GM19324 (cell line): ENCODE measurements at regions not wholly inside any gene's neighbourhood (a gene's known extent, or its start where the extent isn't known, plus 50 kb on each side); places are given as distances from the start of the nearest gene placed in this dataset.

Source experiments
- ATAC-seq: cut with Tn5 transposase; IDR thresholded peaks from one replicate; pipeline ENCODE4 v1.9.1; 2021; ENCODE audit warnings: mild to moderate bottlenecking, moderate library complexity; ENCODE audit not compliant: unreplicated experiment, low FRiP score

DNA sequence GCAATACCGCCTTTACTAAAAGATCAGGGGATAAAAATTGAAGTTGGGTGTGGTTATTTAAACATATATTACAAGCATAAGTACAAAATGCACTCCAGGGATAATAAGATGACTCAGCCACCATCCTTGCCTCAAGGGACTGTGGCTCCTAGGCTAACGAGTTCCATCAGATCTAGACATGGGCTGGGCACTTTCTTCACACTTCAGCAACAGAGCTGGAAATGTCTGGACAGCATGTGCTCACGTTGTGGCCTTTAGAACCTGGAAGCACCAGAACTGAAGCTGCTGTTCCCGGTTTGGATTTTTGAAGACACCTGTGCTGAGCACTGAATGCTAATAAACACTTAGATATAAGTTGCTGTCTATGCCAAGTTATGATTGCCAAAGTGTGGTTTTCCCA lies 384.2 kb upstream of the SALL3 start:
- no peak for ATAC-seq

DNA sequence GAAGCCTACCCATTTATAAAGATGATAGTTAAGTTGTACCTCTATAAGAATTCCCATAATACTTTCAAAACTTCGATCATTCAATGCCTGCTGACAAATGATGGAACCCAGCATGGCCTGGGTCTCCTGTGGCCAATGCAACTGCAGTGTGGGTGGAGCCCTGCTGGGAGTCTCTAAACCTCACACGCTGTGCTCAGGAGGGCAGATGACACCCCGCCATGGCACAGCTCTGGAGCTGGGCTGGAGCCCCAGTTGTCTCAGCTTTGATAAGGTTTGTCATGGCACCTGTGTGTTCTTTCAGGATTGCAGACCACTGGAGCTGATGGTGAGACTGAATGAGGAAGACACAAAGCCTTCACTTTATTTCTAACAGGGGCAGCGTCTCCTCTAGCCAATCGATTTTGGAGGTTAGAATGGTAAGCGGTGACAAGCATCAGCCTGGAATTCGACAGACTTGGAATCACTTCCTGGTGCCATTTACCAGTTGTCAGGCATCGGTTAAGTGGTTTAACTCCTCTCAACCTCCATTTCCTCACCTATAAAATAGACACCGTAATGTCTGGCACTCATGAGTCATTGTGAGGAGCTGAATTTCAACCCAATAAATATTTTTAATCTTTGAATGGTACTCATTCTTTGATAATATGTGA lies 383.6 kb upstream of the SALL3 start:
- ATAC-seq: no peak

DNA sequence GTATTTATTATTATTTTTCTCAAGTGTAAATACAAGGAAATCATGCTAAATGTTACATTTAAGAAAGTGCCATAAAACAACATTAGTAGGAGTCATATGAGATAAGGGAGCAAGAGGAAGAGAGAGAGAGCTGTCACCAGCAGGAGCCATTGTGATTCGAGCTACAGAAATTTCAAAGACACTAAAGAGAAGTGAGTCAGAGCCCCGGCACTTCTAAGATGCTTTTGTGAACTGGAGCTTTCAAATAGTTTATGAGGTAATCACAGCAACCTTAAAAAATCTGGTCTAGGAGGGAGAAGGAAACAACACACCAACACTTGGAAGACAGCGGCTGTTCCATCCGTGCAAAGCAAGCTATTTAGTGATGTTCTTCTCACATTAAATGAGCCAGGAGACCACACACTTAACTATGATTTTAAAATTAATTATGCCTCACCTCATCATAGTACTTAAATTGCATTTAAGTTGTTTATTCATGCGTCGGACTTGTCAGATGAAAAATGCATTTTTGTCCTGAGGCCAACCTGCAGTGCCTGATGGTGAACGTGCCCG lies 382.7 kb upstream of the SALL3 start:
- ATAC-seq: no peak

DNA sequence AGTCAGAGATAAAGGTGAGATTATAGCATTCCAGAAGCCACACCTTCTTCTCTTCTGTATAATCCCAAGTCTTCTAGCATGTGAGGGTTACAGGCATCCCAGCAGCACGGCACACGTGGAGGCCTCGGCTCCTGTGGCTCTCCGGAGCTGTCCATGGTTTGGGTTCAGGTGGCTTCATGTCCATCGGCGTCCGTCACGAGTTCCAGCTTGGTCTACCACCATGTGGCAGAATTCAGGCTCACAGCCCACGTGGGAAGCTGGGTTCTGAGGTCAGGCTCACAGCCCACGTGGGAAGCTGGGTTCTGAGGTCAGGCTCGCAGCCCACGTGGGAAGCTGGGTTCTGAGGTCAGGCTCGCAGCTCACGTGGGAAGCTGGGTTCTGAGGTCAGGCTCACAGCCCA lies 378.3 kb upstream of the SALL3 start:
- ATAC-seq: no peak

DNA sequence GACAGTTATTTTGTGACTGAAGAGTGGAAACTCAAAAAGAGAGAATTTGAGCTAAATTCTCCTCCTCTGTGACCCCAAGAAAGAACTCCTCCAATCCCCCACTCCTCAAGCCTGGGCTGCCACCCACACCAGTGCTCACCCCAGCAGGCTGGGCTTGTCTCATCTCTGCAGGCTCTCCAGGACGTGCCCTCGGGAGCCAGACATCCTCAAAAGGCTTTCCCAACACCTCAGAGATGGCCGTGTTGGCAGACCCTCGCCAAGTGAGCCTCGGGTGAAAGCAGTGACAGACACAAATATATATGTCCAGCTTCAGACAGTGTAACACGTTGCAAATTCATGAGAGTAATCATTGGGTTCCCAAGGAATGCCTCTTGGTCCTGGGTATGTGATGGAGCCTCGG lies 377.7 kb upstream of the SALL3 start:
- ATAC-seq: no peak

DNA sequence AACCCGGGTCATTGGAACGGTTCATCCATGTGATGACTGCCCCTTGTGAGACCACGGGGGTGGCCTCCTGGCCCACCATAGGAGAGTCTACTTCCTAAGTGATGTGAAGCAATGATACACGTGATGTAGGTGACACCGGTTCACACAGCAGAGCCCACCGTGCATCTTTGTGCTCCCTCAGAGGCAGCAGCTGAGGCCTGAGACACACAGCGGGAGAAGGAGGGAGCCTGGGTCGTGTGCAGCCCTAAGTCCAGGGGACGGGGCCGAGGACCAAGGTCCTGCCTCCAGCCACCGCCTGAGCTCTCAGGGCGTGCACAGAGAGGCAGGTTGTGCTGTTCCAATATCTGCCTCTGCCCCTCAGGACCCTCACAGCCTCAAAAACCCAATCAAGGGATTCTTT lies 377.2 kb upstream of the SALL3 start:
- no peak for ATAC-seq

DNA sequence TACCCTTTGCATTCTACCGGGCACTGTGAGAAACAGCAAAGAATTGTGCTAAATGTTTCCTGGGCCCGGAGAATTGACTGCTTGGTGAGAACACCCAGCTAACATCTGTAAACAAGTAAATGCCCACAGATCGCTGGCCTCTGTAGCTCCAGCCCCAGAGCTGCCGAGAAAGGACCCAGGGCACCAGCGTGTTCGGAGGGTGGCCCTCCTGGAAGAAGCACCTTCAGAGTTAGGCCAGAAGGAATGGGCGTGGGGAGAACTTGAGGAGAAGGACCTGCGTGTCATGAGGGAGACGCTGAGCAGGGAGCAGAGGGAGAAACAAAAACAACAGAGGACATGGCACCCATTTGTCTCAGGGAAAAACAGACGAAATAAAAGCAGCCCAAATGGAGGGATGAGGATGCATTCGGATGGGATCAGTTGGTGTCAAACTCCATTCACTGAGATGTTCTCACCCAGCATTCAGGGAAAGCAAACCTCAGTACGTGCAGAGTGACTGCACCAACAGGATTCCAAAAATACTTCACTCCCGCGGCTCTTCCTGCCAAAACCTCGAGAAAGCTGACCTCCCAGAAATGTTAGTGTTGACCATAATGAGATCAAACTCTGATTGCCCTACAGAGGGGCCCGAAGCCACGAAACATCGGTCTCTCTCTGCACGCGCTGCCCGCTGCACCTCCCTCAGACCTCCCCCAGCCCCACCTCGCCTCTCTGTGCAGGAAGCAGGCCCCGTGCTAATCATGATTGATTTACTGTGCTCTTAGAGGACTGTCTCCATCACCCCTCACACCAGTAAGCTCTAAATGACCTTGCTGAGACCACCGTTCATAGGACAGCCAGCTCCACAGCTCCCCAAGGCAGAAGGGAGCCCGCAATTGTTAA lies 376.3 kb upstream of the SALL3 start:
- ATAC-seq: no peak

DNA sequence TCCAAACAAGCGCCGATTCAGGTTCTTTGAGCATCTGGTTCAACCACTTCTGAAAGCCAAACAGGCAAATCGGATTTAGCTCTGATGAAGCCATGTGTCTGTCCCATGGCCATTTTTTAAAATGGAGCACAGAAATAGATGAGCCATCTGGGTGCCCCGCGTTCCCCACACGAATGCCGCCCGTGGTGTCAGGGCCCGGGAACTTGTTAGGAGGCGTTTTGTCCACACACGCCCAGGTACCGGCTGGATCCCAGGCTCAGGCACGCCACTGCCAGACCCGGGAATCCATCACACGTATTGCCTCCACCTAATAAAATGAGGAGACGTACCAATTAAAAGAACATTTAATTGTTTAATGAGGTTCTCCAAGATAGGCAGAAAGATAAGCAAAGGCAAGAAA lies 374.4 kb upstream of the SALL3 start:
- ATAC-seq: no peak

DNA sequence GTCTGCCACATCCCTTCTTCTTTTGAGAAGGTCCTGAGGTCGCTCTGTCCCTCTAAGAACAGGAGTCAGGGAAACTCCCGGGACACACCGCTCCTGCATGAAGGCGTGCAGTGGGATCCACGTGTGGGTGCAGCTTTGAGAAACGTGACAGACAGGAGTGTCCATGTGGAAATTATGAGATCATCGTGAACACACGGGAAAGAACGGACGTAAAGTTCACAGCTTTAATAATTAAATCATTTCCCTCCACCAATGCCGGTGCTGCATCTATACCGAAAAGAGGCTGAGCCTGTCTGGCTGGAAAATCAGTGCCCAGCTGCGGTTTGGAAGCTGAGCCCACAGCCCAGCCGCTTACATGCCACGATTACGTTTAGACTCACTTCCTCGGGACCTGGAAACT lies 372.4 kb upstream of the SALL3 start:
- no peak for ATAC-seq

DNA sequence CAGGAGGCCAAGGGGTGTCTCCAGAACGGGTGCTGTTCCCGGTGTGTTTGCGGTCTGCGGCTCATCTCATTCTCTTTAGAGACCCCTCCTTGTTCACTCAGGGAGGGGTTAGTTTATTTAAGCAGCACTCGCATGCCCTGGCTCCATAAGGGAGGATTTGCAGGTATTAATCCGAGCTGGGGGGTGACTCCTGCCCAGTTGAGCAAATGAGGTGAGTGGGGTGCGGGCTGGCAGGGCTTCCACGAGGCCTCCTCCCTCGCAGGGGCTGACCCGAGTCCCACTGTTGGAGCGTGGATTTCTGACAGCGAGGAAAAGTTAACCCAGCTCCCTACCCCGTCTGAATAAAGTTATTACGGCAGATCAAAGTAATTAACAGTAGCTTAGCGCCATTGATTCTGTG lies 371.8 kb upstream of the SALL3 start:
- ATAC-seq: no peak

DNA sequence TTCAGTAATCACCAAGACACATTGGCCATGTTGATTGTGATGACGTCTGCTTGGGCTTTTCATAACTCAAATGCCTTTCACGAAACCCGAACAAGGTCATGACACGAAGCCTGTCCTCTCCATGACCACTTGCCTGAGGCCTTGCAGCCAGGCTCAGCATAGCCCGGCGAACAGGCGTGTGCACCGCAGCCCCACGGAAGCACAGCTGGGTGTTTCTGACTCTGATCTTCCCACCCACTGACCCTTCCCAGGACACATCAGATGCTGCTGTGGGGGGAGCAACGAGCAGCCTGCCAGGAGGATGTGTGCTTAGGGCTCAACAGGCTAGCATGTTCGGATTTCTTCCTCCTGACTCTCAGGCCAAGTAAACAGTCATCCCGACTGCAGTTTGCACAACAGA lies 369.4 kb upstream of the SALL3 start:
- no peak for ATAC-seq

DNA sequence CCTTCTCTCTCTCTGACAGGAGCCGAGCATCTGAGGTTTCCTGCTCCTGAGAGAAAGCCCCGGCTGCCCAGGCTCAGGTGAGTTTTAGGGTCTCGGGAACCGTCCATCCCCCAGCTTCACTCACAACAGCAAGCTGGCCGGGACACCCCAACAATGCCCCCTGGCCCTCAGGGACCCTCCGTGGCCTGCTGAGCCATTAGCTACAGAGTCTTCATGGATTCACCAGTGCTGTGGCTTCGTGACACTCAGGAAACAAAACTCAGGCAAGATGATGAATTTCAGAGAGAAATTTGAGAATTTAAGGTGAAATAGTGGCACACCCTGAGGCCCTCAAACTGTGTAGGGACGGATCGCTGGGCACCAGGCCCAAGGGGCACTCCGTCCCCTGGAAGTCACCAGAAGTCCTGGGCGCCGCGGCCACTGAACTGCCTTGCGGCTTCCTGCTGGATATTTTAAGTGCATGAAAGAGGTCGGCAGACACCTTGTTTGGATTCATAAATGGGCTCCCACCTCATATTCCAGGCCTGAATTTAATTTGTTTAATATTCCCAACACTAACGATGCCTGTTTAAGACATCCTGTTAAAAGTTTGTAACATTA lies 368.3 kb upstream of the SALL3 start:
- ATAC-seq: no peak

DNA sequence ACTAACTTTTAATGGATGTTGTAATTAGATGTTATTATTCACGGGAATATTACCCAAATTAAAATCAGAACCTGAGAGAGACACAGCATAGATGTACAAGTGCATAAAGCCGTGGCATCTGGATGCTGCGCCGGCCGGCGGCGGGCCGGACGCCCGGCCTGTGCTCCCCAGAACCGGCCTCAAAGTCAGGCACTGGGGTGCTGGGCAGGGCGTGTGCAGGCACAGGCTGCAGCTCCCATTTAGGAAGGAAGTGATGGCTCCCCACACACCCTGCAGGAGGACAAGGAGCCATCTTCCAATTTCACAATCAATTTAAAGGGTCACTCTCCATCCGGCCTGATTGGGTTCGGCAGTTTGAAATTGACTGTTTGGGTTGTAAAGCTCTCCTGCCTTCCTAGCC lies 367.7 kb upstream of the SALL3 start:
- no peak for ATAC-seq

DNA sequence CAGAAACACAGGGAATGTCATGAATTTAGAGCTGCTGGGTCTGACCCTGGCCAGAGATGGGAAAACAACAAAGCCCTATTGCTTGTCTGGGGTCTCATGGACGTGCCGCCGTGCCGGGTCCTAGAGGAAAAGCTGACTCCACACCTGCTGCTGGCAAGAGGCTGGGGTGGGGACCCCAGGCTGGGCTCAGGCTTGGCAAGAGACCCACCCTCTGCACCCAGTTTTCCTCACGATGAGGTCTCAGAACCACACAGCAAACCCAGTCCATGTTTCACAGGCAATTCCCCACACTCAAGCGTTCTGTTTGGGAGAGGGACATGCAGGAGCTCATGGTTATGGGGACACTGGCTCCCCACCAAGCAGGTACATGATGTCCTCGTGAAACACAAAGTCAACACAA lies 367.3 kb upstream of the SALL3 start:
- ATAC-seq: no peak

DNA sequence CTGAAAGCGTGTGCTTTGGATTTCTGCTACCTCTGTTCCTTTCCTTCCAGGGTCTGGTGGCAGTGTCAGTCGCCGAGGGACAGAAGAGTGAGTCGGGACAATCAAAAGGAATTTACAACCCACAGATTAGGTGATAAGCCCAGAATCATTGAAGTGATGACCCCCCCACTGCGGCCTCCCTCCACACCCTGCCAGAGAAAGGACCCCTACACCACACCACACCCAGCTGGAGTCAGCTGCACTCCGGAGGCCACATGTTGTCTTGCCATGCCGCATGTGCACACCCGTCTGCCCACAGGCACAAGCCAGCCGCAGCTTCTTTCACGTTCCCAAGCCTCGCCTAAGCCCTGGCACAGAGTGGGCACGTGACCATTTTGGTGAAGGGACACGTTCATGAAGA lies 366.8 kb upstream of the SALL3 start:
- no peak for ATAC-seq

DNA sequence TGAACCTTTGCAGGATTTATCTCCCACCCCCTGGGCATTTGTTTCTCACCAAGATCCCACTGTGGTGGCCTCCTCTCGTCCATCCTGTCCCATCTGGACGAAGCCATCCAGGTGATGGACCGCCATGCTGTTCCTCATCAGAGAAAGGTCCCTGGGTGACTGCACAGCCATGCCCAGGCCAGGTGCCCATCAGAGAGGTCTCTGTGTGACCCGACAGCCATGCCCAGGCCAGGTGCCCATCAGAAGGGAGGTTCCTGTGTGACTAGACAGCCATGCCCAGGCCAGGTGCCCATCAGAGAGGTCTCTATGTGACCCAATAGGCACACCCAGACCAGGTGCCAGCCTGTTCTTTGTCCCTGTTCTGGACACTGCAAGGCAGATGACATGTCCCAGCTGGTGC lies 360.9 kb upstream of the SALL3 start:
- no peak for ATAC-seq

DNA sequence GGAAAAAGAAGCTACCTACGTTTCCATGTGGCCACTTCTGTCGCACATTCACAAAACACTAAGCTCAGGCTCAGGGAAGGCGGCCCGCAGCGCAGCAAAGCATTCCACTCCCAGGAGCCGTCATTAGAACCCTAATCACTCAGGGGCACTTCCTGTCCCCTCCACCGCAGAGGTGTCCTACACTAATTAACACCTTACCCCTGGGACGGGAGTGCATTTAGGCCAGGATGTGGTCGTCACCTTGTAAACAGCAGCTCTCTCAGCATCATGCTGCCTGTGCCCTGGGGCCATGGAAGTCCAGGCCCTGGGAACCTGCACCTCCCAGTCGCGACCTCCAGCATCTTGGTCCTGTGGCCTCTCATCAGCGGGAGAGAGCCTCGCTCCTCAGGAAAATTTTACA lies 359.8 kb upstream of the SALL3 start:
- no peak for ATAC-seq

DNA sequence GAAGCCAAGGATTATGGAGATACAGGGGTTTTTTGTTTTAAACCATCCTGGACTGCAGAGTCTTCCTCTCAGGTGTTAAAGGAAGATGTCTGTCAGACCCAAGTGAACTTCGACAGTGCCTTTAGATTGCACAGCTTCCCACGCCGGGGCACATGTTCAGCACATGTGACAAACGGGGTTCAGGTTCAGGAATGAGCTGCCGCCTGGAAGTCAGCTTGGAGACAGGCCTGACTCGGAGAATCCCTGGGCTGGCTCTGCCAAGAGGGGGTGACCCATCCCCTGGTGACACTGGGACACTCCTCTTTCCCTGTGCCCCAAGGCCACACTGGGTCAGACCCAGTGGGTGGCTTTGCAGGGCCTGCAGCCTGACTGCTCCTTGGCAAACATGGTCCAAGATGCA lies 359.3 kb upstream of the SALL3 start:
- no peak for ATAC-seq

DNA sequence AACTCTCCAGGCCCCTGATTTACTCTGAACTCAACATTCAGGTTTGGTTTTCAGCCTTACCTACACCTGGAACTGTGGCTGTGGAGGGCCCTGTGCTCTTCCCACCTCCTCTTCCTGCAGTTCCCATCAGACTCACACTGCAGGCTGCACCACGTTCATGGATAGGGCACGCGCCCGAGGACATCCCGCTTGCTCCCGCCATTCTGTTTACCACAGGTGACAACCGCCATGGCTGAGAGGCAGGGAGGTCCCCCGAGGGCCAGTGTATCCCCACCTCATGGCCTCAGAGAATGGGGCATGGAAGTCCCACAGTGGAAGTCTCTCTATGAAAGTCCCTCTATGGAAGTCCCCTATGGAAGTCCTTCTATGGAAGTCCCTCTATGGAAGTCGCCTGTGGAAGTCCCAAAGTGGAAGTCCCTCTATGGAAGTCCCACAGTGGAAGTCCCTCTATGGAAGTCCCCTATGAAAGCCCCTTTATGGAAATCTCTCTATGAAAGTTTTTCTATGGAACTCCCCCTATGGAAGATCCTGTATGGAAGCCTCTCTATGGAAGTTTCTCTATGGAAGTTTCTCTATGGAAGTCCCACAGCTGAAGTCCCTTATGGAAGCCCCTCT lies 358.4 kb upstream of the SALL3 start:
- ATAC-seq: no peak

DNA sequence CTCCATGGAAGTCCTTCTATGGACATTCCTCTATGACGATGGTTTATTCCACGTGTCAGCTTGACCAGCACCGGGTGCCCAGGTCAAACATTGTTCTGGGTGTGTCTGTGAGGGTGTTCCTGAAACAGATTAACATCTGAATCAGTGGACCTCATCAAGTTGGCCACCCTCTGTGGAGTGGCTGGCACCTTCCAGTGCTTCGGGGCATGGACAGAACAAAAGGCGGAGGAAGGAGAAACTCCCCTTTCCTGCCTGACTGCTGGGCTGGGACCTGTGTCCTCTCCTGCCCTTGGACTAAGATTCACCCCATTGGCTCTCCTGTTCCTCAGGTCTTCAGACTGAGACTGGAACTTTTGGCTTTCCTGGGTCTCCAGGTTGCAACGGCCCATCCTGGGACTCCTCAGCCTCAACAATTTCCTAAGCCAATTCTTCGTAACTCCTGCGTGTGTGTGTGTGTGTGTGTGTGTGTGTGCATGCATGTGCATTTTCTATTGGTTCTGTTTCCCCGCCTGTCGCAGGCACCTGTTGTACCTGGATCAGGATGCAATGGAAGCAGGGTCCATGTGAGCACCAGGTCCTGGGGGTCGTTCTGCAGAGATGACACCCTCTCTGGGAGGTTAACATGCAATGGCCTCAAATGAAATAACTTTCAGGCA lies 357.2 kb upstream of the SALL3 start:
- no peak for ATAC-seq
